SK-N-SH treated with all-trans-retinoic acid at 6 μM for 48 hours (cell line): ENCODE measurements at regions not wholly inside any gene's neighbourhood (a gene's known extent, or its start where the extent isn't known, plus 50 kb on each side); places are given as distances from the start of the nearest gene placed in this dataset.

Experiments used
- ARNTL ChIP-seq: fragments of 450-650 bp; formaldehyde crosslinking; IDR thresholded peaks from 2 replicates; pipeline ENCODE4 v1.5.0; 2020; ENCODE audit warnings: low read depth, mild to moderate bottlenecking, moderate library complexity, borderline replicate concordance
- GLIS3 ChIP-seq: fragments of 250-450 bp; sonication (Bioruptor Pico); IDR thresholded peaks from 2 replicates; pipeline ENCODE4 v1.5.0; 2020; ENCODE audit warnings: mild to moderate bottlenecking, moderate library complexity
- PPARA ChIP-seq: fragments of 250-450 bp; sonication (Bioruptor Pico); IDR thresholded peaks from 2 replicates; pipeline ENCODE4 v1.5.0; 2020; ENCODE audit warnings: mild to moderate bottlenecking, borderline replicate concordance
- TCF4 ChIP-seq: fragments of 250-450 bp; sonication (Bioruptor Pico); IDR thresholded peaks from 2 replicates; pipeline ENCODE4 v1.8.0; 2021; ENCODE audit warnings: mild to moderate bottlenecking, moderate library complexity, borderline replicate concordance
- ZFP30 ChIP-seq: fragments of 450-650 bp; formaldehyde crosslinking; IDR thresholded peaks from 2 replicates; pipeline ENCODE4 v1.5.0; 2022; ENCODE audit warnings: mild to moderate bottlenecking, moderate library complexity
- TF ChIP-seq, protein P1 (sequence below): fragments of 250-450 bp; sonication (Bioruptor Pico); IDR thresholded peaks from 2 replicates; pipeline ENCODE4 v1.5.0; 2020; ENCODE audit warnings: mild to moderate bottlenecking, moderate library complexity

- TF ChIP-seq PPARA (CRISPR knock-in tag) = no peak
- no peak for TF ChIP-seq GLIS3 (CRISPR knock-in tag)
- no peak for TF ChIP-seq TCF4 (CRISPR knock-in tag)
- TF ChIP-seq ARNTL (CRISPR knock-in tag) = no peak
- no peak for TF ChIP-seq ZFP30
- TF ChIP-seq, protein P1, sequence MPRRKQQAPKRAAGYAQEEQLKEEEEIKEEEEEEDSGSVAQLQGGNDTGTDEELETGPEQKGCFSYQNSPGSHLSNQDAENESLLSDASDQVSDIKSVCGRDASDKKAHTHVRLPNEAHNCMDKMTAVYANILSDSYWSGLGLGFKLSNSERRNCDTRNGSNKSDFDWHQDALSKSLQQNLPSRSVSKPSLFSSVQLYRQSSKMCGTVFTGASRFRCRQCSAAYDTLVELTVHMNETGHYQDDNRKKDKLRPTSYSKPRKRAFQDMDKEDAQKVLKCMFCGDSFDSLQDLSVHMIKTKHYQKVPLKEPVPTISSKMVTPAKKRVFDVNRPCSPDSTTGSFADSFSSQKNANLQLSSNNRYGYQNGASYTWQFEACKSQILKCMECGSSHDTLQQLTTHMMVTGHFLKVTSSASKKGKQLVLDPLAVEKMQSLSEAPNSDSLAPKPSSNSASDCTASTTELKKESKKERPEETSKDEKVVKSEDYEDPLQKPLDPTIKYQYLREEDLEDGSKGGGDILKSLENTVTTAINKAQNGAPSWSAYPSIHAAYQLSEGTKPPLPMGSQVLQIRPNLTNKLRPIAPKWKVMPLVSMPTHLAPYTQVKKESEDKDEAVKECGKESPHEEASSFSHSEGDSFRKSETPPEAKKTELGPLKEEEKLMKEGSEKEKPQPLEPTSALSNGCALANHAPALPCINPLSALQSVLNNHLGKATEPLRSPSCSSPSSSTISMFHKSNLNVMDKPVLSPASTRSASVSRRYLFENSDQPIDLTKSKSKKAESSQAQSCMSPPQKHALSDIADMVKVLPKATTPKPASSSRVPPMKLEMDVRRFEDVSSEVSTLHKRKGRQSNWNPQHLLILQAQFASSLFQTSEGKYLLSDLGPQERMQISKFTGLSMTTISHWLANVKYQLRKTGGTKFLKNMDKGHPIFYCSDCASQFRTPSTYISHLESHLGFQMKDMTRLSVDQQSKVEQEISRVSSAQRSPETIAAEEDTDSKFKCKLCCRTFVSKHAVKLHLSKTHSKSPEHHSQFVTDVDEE (CRISPR knock-in tag) = no peak
Measured at GRCh38 chr3:194867270-194867983, 181.7 kb downstream of the FAM43A start.
